ENCODE measurements at regions not wholly inside any gene's neighbourhood (a gene's known extent, or its start where the extent isn't known, plus 50 kb on each side); places are given as distances from the start of the nearest gene placed in this dataset.

DNA sequence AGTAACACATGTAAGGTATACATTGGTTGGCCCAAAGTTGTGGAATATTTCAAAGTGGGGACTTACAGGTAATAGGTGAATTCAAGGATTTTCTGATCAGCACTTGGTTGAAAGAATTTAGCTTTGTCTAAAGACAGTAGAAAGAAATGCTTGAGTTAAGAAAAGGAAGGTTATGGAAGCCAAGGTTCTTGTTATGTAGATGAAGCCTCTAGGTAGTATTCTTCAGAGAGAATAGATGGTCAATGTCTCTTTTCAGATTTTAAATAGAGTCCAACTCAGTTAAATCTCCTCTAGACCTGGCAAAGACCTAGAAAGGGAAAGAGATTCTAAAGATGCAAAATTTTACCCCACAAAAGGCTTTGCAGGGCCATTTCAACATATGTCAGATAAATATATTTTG is 157.4 kb downstream of the ANKRD30B start:
- no peak for ATAC-seq
- H3K36me3 ChIP-seq (replicated peaks in 1 of 2; ENCODE audit: insufficient read depth in 1 of 2, low read depth in 2 of 2), result no peaks in the 10 kb centered on the region
- no peak overlapping the region for H3K4me3 ChIP-seq
- DNase-seq, result no peak
- H3K27me3 ChIP-seq, result no peaks in the 10 kb centered on the region
- intact Hi-C loops (cut with DNase I), result no loop called here
- H3K27ac ChIP-seq, result no peak overlapping the region
- TF ChIP-seq POLR2A (IDR thresholded peaks at IDR 0.05) (no peak), CTCF (IDR thresholded peaks at IDR 0.05) (no peak)
- no peaks in the 10 kb centered on the region for H3K4me1 ChIP-seq
- H3K9me3 ChIP-seq, result no peaks in the 10 kb centered on the region

- H3K4me1 ChIP-seq, result no peaks in the 10 kb centered on the region
- H3K27ac ChIP-seq, result no peak overlapping the region
- H3K4me3 ChIP-seq, result no peak overlapping the region
- intact Hi-C loops (cut with DNase I), result no loop called here
- ATAC-seq (no peak), DNase-seq (no peak)
- H3K9me3 ChIP-seq, result no peaks in the 10 kb centered on the region
- TF ChIP-seq POLR2A (IDR thresholded peaks at IDR 0.05) (no peak), CTCF (IDR thresholded peaks at IDR 0.05) (no peak)
- H3K36me3 ChIP-seq (replicated peaks in 1 of 2; ENCODE audit: insufficient read depth in 1 of 2, low read depth in 2 of 2), result no peaks in the 10 kb centered on the region
- WGBS, 2 donors, result 42 to 47% methylated on average over 1 of the region's 1 CpG
- H3K27me3 ChIP-seq, result no peaks in the 10 kb centered on the region
Measured at GRCh38 chr18:14905979-14906378, 158.0 kb downstream of the ANKRD30B start.

DNA sequence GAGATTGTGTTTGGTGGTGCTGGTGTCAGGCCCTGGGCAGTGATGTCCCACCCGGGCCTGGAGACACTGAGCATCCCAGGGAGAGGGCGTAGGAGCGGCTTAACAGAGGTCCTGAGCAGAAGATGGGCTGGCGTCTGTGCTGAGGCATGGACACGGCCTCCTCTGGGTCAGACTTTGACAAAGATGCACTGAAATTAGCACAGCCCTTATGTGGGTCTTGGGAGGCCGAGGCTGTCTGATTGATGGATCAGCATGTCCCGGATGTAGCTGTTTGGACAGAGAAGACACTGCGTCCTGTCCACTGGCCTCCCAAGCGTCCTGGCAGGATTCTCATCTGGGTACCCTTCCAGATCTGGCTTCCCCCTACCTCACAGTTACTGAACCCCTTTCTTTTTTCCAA is 159.4 kb downstream of the ANKRD30B start:
- Histone ChIP-seq H3K4me1 (no peaks in the 10 kb centered on the region), H3K27ac (no peak overlapping the region), H3K27me3 (no peaks in the 10 kb centered on the region), H3K9me3 (no peaks in the 10 kb centered on the region), H3K4me3 (no peak overlapping the region), H3K36me3 (replicated peaks in 1 of 2; ENCODE audit: insufficient read depth in 1 of 2, low read depth in 2 of 2) (no peaks in the 10 kb centered on the region)
- ATAC-seq (no peak), DNase-seq (no peak)
- TF ChIP-seq CTCF (IDR thresholded peaks at IDR 0.05) (no peak), POLR2A (IDR thresholded peaks at IDR 0.05) (no peak)
- WGBS, 2 donors, result 65% methylated on average over 9 of the region's 9 CpGs
- intact Hi-C loops (cut with DNase I), result no loop called here

- TF ChIP-seq POLR2A (IDR thresholded peaks at IDR 0.05), result no peak
- no peak for TF ChIP-seq CTCF (IDR thresholded peaks at IDR 0.05)
- intact Hi-C loops (cut with DNase I), result no loop called here
- WGBS, 2 donors, result 49 to 52% methylated on average over 3 to 5 of the region's 5 CpGs
- no peaks in the 10 kb centered on the region for H3K27me3 ChIP-seq
- ATAC-seq, result no peak
- no peaks in the 10 kb centered on the region for H3K9me3 ChIP-seq
- H3K27ac ChIP-seq, result no peak overlapping the region
- H3K4me1 ChIP-seq, result no peaks in the 10 kb centered on the region
- no peak overlapping the region for H3K4me3 ChIP-seq
- no peak for DNase-seq
- H3K36me3 ChIP-seq (replicated peaks in 1 of 2; ENCODE audit: insufficient read depth in 1 of 2, low read depth in 2 of 2), result no peaks in the 10 kb centered on the region
Measured at GRCh38 chr18:14908541-14908940, 160.6 kb downstream of the ANKRD30B start.

DNA sequence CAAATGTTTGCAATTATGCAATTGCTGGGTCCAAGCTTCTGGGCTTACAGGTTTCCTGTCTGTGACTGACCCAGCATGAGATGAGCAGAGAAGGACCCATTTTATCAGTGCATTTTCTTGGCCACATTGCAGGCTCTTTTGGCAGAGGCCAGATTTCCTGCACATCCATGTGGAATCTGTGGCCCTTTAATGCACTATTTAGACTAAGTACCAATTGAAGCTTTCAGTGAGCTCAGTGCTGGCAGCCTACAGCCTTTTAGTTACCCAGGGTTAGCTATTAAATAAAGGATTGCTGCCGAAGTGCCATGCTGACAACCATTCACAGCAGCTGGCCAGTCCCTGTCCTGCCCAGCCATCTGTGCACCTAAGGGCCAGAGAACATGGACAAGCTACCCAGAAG is 165.0 kb downstream of the ANKRD30B start:
- intact Hi-C loops (cut with DNase I), result no loop called here
- ATAC-seq (no peak), DNase-seq (no peak)
- H3K27me3 ChIP-seq, result no peaks in the 10 kb centered on the region
- H3K4me1 ChIP-seq, result no peaks in the 10 kb centered on the region
- 40 to 47% methylated on average over 1 of the region's 1 CpG for WGBS, 2 donors
- no peak overlapping the region for H3K4me3 ChIP-seq
- no peak overlapping the region for H3K27ac ChIP-seq
- H3K36me3 ChIP-seq (replicated peaks in 1 of 2; ENCODE audit: insufficient read depth in 1 of 2, low read depth in 2 of 2), result no peaks in the 10 kb centered on the region
- H3K9me3 ChIP-seq, result no peaks in the 10 kb centered on the region
- no peak for TF ChIP-seq POLR2A (IDR thresholded peaks at IDR 0.05)
- TF ChIP-seq CTCF (IDR thresholded peaks at IDR 0.05), result no peak
